NCI-H146 (cell line): ENCODE measurements at regions not wholly inside any gene's neighbourhood (a gene's known extent, or its start where the extent isn't known, plus 50 kb on each side); places are given as distances from the start of the nearest gene placed in this dataset.
A peak's percentile ranks its signal among the peaks of the same experiment; 100 is the strongest.

Experiments
- DNase-seq: peaks from one replicate; lab custom pipeline; 2025; lab: John Stamatoyannopoulos, UW

DNA sequence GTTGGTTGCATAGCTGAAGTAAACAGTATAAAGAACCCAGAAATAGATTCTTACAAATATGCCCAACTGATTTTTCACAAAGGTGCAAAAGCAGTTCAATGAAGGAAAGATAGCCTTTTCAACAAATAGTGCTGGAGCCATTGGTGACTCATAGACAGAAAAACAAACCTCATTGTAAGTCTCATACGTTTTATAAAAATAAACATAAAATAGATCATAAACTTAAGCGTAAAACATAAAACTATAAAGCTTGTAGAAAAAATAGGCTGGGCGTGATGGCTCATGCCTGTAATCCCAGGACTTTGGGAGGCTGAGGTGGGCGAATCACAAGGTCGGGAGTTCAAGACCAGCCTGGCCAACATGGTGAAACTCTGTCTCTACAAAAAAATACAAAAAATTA lies 318.8 kb upstream of the IGFBP3 start:
- no peak for DNase-seq

DNA sequence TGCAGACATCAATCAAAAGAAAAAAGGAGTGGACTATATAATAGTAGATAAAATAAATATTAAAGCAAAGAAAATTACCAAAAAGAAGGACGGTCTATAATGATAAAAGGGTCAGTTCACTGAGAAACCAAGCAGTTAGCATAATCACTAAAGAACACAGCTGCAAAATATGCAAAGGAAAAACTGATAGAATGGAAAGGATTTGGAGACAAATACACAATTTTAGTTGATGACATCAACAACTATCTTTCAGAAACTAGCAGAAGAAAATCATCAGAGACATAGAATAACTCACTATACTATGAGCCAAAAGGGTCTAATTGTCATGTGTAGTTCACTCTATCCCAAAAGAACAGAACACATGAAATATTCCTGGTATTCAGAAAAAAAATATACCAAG lies 316.4 kb upstream of the IGFBP3 start:
- no peak for DNase-seq

DNA sequence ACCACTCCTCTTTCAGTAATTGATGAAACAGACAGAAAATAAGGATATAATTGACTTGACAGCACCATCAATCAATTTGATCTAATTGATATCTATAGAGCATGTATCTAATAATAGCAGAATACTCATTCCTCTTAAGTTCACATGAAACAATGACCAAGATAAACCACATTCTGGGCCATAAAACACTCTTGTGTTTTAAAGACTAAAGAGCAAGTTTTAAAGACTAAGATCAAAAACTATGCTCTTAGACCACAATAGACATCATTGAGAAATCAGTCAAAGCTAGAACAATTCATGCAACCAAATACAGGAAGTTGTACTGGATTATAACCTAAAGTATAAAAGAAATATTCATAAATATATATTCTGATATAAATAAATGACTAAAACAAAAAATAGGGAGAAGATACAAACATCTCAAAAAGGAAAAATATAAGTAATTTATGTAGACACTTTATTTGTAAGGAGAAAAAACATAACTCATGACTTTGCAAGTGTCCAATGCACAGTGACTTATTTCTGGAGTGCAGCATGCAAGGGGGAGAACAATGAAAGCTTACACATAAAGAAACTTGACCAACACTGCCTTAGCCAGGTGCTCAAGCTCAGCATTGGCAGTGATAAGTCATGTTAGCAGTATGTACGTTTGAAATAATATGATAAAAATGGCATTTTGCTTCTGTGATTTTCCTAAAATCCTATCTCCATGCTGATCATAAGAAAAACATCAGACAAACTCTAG lies 312.7 kb upstream of the IGFBP3 start:
- DNase-seq: no peak

DNA sequence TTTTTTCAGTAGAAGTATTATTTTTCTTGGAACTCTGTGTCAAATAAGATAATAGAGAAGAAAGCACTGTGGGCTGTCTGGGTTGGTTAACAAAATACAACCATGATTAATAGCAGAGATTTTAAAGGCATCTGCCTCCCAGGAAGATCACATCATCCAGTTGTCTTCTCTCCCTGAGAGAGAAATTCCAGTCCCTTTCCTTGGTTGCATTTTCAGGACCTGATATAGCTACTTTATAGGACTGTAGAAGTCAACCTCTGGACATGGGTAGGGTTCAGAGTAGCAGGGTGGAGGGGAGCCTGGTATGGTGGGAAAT lies 309.9 kb upstream of the IGFBP3 start:
- no peak for DNase-seq

DNA sequence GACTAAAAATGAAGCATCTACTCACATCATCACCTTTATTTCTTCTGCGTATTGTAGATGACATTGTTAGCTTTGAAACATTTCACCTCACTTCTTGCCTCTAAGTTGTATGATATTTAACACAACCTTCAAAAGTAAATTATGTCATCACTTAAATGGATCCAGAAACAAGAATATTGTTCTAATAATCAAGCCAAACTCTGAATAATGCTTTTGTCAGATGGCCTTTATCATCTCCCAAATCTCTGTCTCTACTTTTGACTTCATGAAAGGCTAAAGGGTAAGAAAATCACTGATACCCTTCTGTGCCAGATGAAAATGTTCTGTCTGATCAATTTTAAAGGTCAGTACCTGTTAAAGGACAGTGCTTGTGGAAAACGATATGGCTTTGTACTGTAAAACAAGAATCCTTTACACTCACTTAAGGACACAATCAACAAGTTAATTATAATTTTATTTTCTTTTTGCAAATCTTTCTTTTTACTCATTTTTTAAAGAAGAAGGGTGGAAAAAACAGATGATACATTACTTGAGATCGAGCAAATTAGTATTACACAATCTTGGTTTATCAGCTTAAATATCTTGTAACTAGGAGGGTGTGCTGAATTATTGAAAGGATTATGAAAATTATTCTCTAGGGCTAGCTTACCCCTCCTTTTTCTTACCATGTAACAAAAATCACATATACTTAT lies 309.4 kb upstream of the IGFBP3 start:
- DNase-seq: no peak

DNA sequence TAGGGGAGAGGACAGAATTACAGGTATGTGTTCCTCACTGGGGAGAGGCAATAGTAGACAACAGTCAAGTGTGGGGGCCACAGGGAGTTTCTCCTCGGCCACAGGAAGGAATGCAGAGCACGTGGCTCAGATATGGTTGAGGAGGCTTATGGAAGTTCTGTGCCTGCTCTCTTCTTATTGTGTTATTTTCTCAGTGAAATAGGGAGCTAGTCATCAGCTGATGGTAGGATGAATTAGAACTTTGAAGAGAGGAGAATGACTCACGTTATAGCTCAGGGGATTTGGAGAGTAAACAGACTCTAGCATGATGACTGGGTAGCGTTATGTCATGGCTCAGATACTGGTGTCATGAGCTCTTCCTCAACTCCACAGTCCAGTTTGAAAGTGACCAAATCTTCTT lies 308.3 kb upstream of the IGFBP3 start:
- no peak for DNase-seq

DNA sequence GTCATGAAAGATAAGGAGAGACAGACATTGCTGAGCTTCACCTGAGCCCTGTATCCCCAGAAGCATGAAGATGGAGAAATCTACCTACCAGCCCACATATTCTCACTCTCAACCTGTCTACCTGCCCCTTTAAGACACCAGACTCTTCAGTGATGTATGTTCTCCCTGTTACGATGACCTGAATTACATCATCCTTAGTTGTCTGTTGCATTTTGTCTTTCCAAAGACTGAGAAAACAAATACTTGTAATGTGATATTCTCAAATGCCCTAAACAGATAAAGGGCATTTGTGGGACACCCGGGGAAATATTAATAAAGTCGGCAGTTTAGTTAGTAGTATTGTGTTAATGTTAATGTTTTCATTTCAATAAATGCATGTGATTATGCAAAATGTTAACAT lies 305.8 kb upstream of the IGFBP3 start:
- no peak for DNase-seq

DNA sequence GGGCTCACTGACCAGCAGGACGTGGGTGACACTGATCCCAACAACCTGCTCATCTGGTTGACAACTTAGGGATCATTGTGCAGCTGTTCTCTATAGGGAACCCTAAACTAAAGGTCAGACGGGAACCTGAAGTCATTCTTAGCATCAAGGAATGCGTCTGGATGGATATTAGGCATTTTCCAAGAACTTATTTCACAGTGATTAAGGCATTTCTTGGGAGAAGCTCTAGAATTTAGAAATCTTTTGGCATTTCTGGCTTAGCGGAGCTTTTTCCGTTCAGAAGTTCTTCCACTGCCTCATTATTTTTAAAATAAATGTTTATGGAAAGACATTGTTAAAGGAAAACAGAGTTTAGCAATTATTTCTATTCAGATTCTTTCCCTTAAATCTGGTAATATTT lies 303.3 kb upstream of the IGFBP3 start:
- no peak for DNase-seq

DNA sequence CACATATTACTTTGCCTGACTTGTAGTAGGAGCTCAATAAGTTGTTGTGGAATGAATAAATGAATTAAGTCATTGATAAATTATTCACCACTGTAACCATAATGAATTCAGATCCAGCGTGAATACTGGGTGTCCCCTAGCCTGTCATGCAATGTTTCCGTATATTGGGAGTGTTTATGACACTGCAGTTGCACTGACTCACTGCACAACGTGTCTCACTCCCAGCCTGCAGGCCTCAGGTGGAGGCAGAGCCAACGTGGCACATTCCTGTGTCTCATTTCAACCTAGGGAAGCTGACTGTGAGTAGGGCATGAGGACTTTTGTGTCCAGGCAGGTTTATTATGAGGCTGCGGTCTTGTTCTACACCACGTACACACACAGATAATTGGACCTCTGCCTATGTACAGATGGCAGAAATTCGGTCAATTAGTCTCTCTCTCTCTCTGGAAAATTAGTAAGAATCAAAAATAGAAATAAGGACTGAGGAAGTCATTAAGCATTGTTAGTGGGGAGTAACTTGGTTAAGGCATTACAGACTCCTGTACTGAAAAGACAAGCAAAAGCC lies 299.1 kb upstream of the IGFBP3 start:
- no peak for DNase-seq

DNA sequence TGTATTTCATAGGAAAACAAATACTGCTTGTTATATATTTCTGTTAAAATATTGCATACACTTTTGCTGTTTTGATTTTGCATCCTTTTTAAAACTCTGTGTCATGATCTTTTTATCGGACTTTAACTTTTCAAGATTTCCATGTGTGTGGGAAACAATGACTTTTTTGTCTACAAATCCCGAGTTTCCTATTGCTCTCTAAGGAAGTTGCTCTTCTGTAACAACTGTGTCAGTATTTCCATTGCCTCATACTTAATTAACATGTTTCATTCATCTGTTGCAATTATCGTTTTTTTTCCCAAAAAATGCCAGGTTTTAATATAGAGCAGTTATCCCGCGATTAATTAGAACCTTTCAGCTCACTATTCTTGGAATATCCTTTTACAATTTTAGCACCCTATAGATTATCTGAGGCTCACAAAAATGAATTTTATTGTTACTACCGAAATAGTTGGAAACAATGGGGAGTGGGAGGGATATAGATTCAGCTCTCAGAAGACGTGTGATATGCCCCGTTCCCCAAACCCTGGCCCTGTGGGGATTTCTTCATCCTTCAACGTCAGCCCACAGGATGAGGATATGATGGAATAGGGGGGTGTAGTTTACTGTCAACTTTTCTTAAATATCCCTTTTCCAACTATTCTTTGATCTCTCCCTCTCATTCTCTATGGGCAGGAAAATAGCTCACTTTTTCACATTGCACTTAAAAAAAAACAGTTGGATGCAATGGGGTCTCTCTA lies 297.6 kb upstream of the IGFBP3 start:
- no peak for DNase-seq

DNA sequence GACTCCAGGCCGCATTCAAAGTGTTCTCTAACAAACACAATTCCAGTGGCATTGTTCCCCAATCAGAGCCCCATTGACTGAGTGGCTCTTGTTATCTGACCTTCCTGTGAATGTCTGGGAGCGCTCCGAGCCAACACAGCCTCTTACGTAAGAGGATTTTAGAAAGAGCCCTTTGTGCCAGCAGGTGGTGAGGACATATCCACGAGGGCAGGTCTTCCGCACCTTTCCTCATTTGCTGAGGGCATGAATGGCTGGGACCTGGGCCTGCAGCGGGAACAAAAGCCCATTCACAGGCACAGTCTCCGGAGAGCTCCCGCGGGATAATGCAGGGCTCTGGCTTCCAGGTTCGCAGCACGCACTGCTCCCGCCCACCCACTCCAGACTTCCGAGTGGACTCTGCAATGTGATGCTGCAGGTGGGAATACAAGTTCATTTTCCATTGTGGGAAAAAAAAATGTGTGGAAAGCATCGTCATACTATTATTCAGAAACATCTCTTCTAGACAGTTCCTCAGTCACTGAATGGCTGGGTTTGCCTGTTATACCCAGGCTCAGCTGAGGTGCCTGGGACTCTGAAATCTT lies 295.0 kb upstream of the IGFBP3 start:
- DNase-seq: peak; percentile 1

DNA sequence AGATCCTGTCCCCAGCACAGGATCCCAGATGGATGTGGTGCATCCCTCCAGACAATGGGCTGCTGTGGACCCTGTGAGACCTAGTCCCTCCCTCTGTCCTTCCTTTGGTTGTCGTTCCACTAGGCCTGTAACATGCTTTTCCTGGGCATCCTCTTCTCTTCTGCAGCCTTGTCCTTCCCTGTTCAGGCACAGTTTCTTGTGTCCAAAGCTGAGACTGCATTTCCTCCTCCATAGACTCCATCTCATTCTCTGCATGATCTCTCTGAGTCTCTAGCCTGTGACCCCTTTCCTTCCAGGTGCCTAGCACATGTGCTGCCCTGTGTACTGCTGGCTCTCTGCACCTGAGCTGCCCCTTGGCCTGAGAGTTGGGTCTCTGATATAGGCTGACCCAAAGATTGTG lies 293.5 kb upstream of the IGFBP3 start:
- DNase-seq: no peak

DNA sequence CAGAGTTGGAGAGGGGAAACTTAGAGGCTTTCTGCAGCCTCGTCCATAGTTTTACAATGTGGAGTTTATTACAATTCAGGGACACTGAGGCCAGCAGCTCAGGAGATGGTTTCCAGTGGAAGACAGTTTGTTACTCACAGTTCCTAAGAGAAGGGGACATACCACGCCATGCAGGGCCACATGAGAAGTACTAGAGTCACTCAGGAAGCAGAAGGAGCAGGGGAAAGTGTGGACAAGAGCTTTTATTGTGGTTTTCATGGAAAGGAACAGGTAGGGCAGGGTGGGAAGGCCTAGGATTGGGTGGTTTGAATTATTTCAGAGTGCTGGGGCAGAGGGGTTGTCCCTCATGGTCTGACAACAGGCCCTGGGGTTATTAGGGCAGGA lies 292.1 kb upstream of the IGFBP3 start:
- DNase-seq: no peak

DNA sequence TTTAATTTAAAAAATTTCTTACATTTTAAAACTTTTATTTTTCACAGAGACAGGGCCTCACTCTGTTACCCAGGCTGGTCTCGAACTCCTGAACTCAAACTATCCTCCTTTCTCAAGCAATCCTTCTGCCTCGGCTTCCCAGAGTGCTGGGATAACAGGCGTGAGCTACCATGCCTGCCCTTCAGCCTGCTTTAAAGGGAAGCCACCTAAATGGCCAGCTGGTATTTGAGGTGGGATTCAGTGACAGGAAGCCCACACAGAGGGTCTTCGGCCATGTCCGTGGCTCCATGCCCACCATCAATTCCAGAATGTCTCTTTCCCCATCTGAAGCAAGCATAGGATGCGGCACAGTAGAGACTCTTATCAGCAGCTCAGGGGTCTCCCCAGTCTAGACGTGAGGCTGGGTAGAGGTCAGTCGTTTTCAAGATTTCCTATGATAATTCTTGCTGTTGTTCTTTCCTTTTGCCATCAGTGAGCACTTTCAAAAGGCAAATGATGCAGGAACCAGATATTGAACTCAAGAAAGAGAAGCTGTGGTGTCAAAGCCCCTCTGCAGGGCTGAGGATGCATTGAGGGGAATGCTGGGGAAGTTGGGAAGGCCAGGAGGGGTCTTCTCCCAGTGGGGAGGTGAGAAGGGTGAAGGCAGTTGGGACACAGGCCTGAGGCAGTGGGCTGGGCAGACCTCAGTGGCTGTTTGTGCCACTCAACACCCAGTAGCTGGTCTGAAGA lies 291.5 kb upstream of the IGFBP3 start:
- no peak for DNase-seq

DNA sequence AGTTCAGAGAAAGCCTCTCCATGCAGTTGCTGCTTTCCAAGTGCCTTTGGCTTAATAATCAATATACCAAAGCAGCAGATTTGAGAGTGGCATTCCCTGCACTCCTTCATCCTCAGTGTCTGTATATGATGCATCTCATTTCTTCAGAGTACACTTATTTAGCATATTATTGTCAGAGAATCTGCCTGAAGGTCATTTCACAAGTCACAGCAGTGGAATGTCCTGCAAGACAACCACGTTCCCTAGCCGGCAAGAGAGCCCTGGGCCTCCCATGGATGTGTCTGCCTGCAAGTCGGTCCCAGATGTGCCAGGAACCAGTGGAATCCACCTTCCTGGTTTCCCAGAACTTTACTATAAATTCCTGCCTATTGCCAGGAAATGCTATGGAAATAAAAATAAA lies 289.4 kb upstream of the IGFBP3 start:
- DNase-seq: no peak

DNA sequence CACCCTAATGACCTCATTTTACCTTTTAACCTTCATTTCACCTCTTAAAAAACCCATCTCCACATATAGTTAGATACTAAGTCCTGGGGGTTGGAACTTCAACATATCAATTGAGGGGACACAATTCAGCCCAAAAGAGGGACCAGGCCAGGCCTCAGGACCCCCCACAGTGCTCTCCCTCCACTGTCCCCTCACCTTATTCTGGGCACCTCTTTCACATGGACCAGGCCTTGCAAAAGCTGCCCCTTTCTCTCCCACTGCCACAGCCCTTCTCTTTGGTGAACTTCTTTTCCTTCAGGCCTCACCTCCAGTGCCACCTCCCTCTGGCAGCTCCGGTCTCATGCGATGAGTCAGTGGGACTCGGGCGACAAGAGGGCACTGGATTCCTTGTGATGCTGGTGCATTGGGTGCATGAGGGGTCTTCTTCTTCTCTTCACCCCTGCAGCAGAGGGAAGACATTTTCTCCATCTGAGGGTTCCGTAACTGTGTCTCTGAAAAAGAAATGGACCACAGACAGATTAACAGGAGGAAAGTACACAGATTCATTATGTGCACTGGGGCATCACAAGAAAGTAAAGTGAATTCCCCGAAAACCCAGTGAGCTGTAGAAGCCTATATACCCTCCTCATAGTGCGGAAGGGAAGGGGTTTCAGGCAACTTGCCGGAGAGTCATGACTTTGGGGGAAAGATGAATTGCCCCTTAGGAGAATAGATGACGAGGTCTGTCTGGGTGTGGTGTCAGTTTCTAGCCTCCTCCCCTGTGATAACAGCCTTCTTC lies 288.7 kb upstream of the IGFBP3 start:
- no peak for DNase-seq

DNA sequence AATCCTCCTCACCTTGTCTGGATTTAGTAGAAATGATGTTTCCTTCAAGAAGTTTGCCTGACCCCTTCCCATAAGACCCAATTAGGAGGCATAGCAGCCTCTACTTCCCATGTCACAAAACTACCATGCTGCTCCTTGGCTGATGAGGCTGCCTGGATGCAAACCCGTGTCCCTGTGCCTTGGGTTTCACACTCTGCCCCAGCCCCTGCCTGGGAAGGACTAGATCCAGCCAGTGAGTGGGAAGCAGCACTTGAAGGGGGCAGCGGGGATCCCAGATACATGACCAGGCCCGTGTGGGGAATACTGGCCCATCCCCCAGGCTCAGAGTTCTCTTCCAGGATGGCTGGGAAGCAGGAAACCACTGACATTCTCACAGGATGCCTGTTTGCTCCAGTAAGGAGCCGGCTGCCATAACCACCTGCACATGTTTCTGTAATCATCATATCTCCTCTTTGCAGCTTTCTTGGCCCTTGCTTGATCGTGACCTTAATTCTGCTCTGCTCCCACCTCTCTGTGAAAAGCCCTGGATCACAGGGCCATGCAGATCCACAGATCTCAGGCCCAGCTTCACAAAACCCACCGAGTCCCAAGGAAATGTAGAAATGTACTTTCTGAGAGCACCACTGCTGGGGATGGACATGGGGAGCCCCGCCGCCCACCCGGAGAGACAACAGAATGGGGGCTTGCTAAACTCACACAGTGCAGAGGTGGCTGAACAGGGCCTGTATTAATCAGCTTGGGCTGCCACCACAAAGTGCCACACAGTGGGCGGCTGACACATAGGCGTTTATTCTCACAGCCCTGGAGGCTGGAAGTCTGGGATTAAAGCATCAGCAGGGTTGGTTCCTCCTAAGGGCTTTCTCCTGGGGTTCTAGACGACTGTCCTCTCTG lies 287.8 kb upstream of the IGFBP3 start:
- no peak for DNase-seq

DNA sequence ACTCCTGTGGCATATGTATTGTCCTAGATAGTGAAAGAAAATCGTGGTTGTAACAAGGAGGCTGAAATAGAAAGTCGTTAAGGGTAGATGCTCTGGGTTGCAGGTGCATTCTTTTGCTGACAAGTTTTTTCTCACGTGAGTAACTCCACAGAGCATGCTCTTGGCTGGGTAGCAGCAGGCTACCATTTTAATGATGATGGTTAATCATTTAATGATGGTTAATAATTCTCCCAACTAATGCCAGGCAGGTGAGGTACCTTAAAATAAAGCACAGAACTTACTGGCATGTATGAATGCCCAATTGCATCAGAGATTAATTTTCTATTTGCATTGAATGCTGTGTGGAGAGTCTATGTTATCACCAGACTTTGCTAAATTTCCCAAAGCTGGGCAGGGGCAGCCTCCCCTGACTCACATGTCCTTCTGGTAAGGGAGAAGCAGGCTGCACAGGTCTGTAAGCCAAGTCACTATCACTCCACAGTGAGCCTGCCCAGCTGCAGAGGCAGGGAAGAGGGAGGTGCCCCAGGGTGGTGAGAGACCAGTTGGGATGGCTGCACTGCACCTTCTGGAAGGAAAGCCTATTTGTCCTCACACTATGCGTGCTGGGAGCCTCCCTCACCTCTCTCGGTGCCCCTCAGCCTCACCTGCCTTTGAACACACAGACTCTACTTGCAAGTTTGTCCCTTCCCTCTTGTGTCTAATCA lies 287.0 kb upstream of the IGFBP3 start:
- DNase-seq: no peak

DNA sequence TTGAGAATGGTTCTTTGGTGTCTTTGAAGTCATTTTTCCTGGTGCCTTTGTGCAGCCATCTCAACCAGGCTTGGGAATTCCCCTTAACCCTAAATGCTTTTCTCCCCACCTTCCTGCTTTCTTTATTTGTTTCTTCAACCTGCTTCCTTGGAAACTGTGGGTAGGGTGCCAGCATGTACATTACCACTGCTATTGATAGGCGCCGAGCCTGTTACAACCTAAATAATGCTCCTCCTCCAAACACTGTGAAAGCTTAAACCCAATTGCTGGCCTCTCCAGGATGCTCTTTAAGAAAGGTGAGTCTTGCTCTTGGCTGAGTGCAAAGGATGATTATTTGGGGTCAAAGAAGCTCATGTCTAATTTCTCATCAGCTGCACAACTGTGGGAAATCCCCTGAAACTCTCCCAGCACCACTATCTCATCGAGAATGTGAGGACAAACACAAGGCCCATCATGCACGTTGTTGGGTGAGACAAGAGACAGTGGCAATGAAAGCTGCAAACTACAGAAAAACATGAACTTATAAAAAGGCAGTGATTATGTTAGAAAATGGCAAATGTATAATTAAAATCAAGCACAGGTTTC lies 285.5 kb upstream of the IGFBP3 start:
- no peak for DNase-seq
